MCF 10A (cell line): ENCODE measurements at regions not wholly inside any gene's neighbourhood (a gene's known extent, or its start where the extent isn't known, plus 50 kb on each side); places are given as distances from the start of the nearest gene placed in this dataset.

Source experiments
- BruUV-seq: library from RNA; stranded (reverse); fragments of 400-500 nt; replicated peaks from 2 replicates; lab custom pipeline; 2021; lab: Mats Ljungman, UMichigan
- CTCF ChIA-PET: fragments of 300-600 bp; sonication (Branson Sonifier 250); formaldehyde crosslinking; extraction: SDS; loops from one replicate; lab custom pipeline; 2021; ENCODE audit warnings: antibody characterized with exemption, inconsistent platforms; lab: Yijun Ruan, JAX
- POLR2A ChIA-PET: fragments of 300-600, 350-650 bp; sonication (Branson Sonifier 250); formaldehyde crosslinking; extraction: SDS; loops from one replicate; lab custom pipeline; 2020; ENCODE audit warnings: antibody characterized with exemption, inconsistent platforms; lab: Yijun Ruan, JAX
- DNase-seq: peaks from one replicate; pipeline ENCODE4 v3.0.0-alpha.2; 2018; ENCODE audit not compliant: unreplicated experiment
- H3K27ac Mint-ChIP-seq: one replicate; pipeline ENCODE4 v1.8.0; 2022; ENCODE audit warnings: mild to moderate bottlenecking, low read depth, mixed read lengths; ENCODE audit not compliant: unreplicated experiment
- H3K27me3 Mint-ChIP-seq: one replicate; pipeline ENCODE4 v1.8.0; 2022; ENCODE audit warnings: mixed read lengths; ENCODE audit not compliant: insufficient read depth, unreplicated experiment
- H3K36me3 Mint-ChIP-seq: one replicate; pipeline ENCODE4 v1.8.0; 2022; ENCODE audit warnings: mild to moderate bottlenecking, moderate library complexity, mixed read lengths; ENCODE audit not compliant: insufficient read depth, unreplicated experiment
- H3K4me1 Mint-ChIP-seq: one replicate; pipeline ENCODE4 v1.8.0; 2022; ENCODE audit warnings: mixed read lengths; ENCODE audit not compliant: insufficient read depth, unreplicated experiment
- H3K4me3 Mint-ChIP-seq: one replicate; pipeline ENCODE4 v1.8.0; 2022; ENCODE audit warnings: mild to moderate bottlenecking, moderate library complexity, mixed read lengths; ENCODE audit not compliant: unreplicated experiment
- H3K9me3 Mint-ChIP-seq: one replicate; pipeline ENCODE4 v1.8.0; 2022; ENCODE audit warnings: mixed read lengths; ENCODE audit not compliant: unreplicated experiment
- intact Hi-C: fragments of 100-400 bp; cut with micrococcal nuclease; formaldehyde crosslinking; loops from 2 replicates; pipeline ENCODE4 v1.14.1; 2022
- TF ChIP-seq, protein P1 (sequence below): fragments of 200-600 bp; IDR thresholded peaks from one replicate; pipeline ENCODE4 v1.8.0; 2022; ENCODE audit warnings: antibody characterized with exemption, mild to moderate bottlenecking; ENCODE audit not compliant: unreplicated experiment

DNA sequence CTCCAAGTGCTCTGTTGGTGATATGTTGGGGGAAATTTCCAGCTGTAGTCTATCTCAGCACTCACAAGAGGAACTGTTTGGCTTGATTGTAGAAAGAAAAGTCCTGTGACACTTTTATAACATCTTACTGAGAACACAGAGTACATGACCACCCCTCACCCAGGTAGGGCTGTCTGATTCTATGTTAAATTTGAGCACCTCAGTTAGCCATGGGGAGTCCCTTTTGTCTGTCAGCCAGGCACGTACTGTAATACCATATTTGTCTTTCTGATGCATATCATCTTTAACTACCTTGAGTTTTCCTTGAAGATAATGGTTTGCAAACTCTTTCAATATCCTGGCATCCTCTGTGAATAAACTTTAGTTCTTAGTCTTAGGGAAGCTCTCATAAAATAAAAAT, 164.5 kb downstream of the IZUMO3 start:
- H3K9me3 Mint-ChIP-seq = peaks cover 5% of the 10 kb centered on the region
- H3K27me3 Mint-ChIP-seq = no peaks in the 10 kb centered on the region
- CTCF ChIA-PET = no interaction called here
- H3K36me3 Mint-ChIP-seq = peaks cover 5% of the 10 kb centered on the region
- no peak overlapping the region for H3K4me3 Mint-ChIP-seq
- no peak for DNase-seq
- H3K27ac Mint-ChIP-seq = no peak overlapping the region
- TF ChIP-seq, protein P1, sequence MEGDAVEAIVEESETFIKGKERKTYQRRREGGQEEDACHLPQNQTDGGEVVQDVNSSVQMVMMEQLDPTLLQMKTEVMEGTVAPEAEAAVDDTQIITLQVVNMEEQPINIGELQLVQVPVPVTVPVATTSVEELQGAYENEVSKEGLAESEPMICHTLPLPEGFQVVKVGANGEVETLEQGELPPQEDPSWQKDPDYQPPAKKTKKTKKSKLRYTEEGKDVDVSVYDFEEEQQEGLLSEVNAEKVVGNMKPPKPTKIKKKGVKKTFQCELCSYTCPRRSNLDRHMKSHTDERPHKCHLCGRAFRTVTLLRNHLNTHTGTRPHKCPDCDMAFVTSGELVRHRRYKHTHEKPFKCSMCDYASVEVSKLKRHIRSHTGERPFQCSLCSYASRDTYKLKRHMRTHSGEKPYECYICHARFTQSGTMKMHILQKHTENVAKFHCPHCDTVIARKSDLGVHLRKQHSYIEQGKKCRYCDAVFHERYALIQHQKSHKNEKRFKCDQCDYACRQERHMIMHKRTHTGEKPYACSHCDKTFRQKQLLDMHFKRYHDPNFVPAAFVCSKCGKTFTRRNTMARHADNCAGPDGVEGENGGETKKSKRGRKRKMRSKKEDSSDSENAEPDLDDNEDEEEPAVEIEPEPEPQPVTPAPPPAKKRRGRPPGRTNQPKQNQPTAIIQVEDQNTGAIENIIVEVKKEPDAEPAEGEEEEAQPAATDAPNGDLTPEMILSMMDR = no peak
- intact Hi-C loops = no loop called here
- no TSS peak for BruUV-seq
- POLR2A ChIA-PET = no interaction called here
- no peaks in the 10 kb centered on the region for H3K4me1 Mint-ChIP-seq

DNA sequence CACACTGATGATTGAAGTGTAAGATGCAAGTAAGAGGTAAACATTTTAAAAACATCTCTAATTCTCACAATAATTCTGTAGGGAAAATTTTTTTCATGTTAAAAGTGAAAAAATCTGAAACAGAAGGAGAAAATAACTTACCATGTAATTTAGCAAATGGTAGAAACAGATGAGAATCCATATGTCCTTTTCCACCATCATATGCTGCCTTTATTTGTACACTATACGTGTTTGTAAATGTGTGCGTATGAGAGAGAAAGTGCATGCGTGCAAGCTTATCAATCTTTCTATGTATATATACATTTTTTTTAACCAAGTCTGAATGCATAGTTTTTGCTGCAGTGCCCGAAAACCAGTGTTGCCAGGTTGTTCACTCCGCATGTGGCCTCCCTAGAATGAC, 186.7 kb downstream of the IZUMO3 start:
- TF ChIP-seq, protein P1 = no peak
- Mint-ChIP-seq H3K4me3 (no peak overlapping the region), H3K36me3 (peaks cover 6% of the 10 kb centered on the region), H3K4me1 (no peaks in the 10 kb centered on the region), H3K9me3 (peaks cover 26% of the 10 kb centered on the region), H3K27me3 (no peaks in the 10 kb centered on the region), H3K27ac (no peak overlapping the region)
- CTCF ChIA-PET = no interaction called here
- DNase-seq = no peak
- no TSS peak for BruUV-seq
- POLR2A ChIA-PET = no interaction called here
- intact Hi-C loops = no loop called here

DNA sequence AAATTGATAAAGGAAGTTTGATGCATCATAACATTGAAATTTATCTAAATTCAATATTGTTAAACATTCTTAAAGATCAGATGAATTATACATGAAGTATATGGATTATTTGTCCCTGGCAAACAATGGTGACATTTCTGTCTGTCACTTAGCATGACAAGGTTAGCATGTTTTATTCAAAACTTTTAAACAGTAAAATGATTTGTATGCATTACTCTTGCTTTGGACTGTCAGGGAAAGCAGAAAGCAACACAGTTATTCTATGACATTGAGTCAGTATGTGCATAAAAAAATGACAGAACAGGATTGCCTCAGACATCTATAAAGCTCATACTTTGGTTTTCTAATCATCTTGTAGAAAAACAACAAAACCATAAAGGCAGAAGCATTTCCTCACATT, 193.7 kb downstream of the IZUMO3 start:
- Mint-ChIP-seq H3K27ac (no peak overlapping the region), H3K4me3 (no peak overlapping the region), H3K36me3 (peaks cover 6% of the 10 kb centered on the region), H3K9me3 (peaks cover 9% of the 10 kb centered on the region), H3K4me1 (no peaks in the 10 kb centered on the region), H3K27me3 (no peaks in the 10 kb centered on the region)
- BruUV-seq = no TSS peak
- intact Hi-C loops = no loop called here
- ChIA-PET CTCF (no interaction called here), POLR2A (no interaction called here)
- no peak for DNase-seq
- TF ChIP-seq, protein P1 = no peak

DNA sequence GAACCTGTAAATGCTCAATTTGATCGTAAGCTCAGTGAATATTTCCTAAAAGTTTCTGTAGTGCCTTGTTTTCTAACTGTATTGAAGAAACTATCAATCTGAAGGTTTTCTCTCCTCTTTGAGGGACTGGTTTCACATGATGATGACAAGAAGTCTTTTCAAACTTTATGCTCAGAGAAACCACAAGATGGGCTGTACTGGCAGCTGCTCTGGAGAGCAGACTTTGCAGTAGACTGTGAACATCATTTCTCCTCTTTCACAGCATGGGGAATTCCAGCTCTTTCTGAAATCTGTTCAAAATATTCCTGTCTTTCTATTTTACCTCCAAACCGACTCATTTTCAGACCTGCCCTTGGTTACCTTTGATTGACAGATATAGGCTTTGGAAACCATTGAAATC, 194.4 kb downstream of the IZUMO3 start:
- ChIA-PET CTCF (no interaction called here), POLR2A (no interaction called here)
- intact Hi-C loops = no loop called here
- Mint-ChIP-seq H3K36me3 (peaks cover 6% of the 10 kb centered on the region), H3K4me3 (no peak overlapping the region), H3K4me1 (no peaks in the 10 kb centered on the region), H3K27me3 (no peaks in the 10 kb centered on the region), H3K27ac (no peak overlapping the region), H3K9me3 (peaks cover 12% of the 10 kb centered on the region)
- TF ChIP-seq, protein P1 = no peak
- no peak for DNase-seq
- BruUV-seq = no TSS peak
